ENCODE measurements at regions not wholly inside any gene's neighbourhood (a gene's known extent, or its start where the extent isn't known, plus 50 kb on each side); places are given as distances from the start of the nearest gene placed in this dataset.
A peak's percentile ranks its signal among the peaks of the same experiment; 100 is the strongest.

DNA sequence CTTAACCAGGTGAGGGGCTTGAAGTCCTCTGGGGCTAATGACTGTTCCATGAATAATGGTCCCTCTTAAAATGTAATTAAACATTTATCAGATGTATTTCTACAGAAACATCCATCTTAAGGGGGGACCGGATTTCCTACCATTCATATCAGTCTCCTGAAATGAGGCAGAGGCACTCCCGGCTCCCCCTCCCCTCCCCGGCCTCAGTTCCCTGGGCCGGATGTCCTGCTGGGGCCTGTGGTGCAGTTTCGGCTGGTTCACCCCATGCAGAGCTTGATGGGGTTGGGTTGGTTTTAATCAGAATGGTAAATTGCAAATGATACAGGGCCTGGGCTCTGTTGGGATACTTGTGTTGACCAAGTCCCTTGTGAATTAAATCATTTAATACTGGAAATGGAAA lies 349.4 kb downstream of the PREX1 start:
- Histone ChIP-seq H3K9me3 (replicated peaks; ENCODE audit: control insufficient read depth, insufficient read depth, low read length) (no peaks in the 10 kb centered on the region), H3K27me3 (replicated peaks in 1 of 2; ENCODE audit: control insufficient read depth in 2 of 2, insufficient read depth in 2 of 2, low read length in 1 of 2) (no peaks in the 10 kb centered on the region; a peak in 1 of 4 replicates), H3K79me2 (ENCODE audit: control insufficient read depth, insufficient read depth, low read length) (no peaks in the 10 kb centered on the region), H3K4me2 (ENCODE audit: control insufficient read depth, insufficient read depth) (peak overlapping the region; percentile 44; the same call in 1 of the 2 replicates), H3K36me3 (ENCODE audit: control insufficient read depth in 2 of 2, insufficient read depth in 2 of 2, low read length in 1 of 2) (no peaks in the 10 kb centered on the region), H3K27ac (ENCODE audit: control insufficient read depth, insufficient read depth) (no peak overlapping the region), H3K4me1 (ENCODE audit: control insufficient read depth, insufficient read depth, low read length) (peaks cover 18% of the 10 kb centered on the region), H4K20me1 (ENCODE audit: control insufficient read depth, insufficient read depth) (no peaks in the 10 kb centered on the region), H3K9ac (ENCODE audit: control insufficient read depth, insufficient read depth, low read length) (no peak overlapping the region), H3K4me3 (no peak overlapping the region), H2AFZ (ENCODE audit: control insufficient read depth, low read depth, low read length) (no peak overlapping the region)
- no TSS peak for BruUV-seq (replicated peaks)
- intact Hi-C loops (cut with micrococcal nuclease; ENCODE audit: unreplicated experiment), result no loop called here
- in situ Hi-C loops (cut with MboI), result no loop called here
- POLR2A ChIA-PET, result no interaction called here
- CTCF ChIA-PET, result interaction anchor here (1.6 kb wide), 1 partner anchor 142 kb away, joined by 6 read pairs; no protein-coding TSS in a partner anchor
- ATAC-seq (peak; percentile 58), FAIRE-seq (no peak), DNase-seq (ENCODE audit: low read depth, low spot score) (no peak)
- SMC1A ChIA-PET (ENCODE audit: uncharacterized antibody, unreplicated experiment), result interaction anchor here (1.1 to 1.3 kb wide), 4 partner anchors 10 to 118 kb away, joined by 3 read pairs; no protein-coding TSS in a partner anchor
- WGBS (ENCODE audit: insufficient coverage, insufficient replicate concordance, low lambda C conversion rate, missing lambda C conversion rate), result 1% methylated on average over 5 of the region's 5 CpGs
- RAD21 ChIA-PET (ENCODE audit: unreplicated experiment), result no interaction called here
- no peak for TF ChIP-seq E2F8 (IDR thresholded peaks at IDR 0.05; ENCODE audit: low read depth, partially characterized antibody)
- TF ChIP-seq BRCA1 (IDR thresholded peaks at IDR 0.05; ENCODE audit: low read depth, low read length), result no peak
- TF ChIP-seq MEF2A (IDR thresholded peaks at IDR 0.05; ENCODE audit: insufficient read depth, low read depth, low read length), result peak; percentile 63; the same call in 1 of the 2 replicates
- TF ChIP-seq, protein P1, sequence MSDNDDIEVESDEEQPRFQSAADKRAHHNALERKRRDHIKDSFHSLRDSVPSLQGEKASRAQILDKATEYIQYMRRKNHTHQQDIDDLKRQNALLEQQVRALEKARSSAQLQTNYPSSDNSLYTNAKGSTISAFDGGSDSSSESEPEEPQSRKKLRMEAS (IDR thresholded peaks at IDR 0.05; ENCODE audit: low read depth, low read length), result no peak
- peak in 1 of 2 experiments; percentile 20; a peak in 1 of 3 replicates for TF ChIP-seq EGR1 (IDR thresholded peaks at IDR 0.05; ENCODE audit: borderline replicate concordance in 1 of 2, low read depth in 2 of 2, low read length in 2 of 2)
- peak; percentile 59; the same call in 1 of the 2 replicates for TF ChIP-seq FOXM1 (IDR thresholded peaks at IDR 0.05; ENCODE audit: low read depth, low read length)
- TF ChIP-seq BCL11A (IDR thresholded peaks at IDR 0.05; ENCODE audit: low read depth, low read length), result peak; percentile 61
- TF ChIP-seq IRF4 (IDR thresholded peaks at IDR 0.05; ENCODE audit: low read depth, low read length), result peak; percentile 93
- no peak for TF ChIP-seq ATF7 (IDR thresholded peaks at IDR 0.05; ENCODE audit: low read depth)
- TF ChIP-seq IKZF2 (IDR thresholded peaks at IDR 0.05), result peak in 1 of 2 experiments; percentile 17; a peak in 1 of 4 replicates
- peak; percentile 57; the same call in 1 of the 2 replicates for TF ChIP-seq GABPA (IDR thresholded peaks at IDR 0.05; ENCODE audit: low read depth)
- peak in 1 of 2 experiments; percentile 94; a peak in 2 of 4 replicates for TF ChIP-seq ETV6 (conservative IDR thresholded peaks at IDR 0.05 in 1 of 2, IDR thresholded peaks at IDR 0.05 in 1 of 2; ENCODE audit: borderline replicate concordance in 1 of 2, low read depth in 1 of 2)
- peak; percentile 59; the same call in 1 of the 2 replicates for TF ChIP-seq ZBED1 (IDR thresholded peaks at IDR 0.05; ENCODE audit: borderline replicate concordance)
- no peak for TF ChIP-seq WRNIP1 (IDR thresholded peaks at IDR 0.05; ENCODE audit: borderline replicate concordance, low read depth, low read length)
- peak; percentile 98 for TF ChIP-seq JUNB (IDR thresholded peaks at IDR 0.05)
- peak; percentile 90 for TF ChIP-seq NFIC (IDR thresholded peaks at IDR 0.05; ENCODE audit: low read depth, low read length)
- TF ChIP-seq, protein P2, sequence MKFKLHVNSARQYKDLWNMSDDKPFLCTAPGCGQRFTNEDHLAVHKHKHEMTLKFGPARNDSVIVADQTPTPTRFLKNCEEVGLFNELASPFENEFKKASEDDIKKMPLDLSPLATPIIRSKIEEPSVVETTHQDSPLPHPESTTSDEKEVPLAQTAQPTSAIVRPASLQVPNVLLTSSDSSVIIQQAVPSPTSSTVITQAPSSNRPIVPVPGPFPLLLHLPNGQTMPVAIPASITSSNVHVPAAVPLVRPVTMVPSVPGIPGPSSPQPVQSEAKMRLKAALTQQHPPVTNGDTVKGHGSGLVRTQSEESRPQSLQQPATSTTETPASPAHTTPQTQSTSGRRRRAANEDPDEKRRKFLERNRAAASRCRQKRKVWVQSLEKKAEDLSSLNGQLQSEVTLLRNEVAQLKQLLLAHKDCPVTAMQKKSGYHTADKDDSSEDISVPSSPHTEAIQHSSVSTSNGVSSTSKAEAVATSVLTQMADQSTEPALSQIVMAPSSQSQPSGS (IDR thresholded peaks at IDR 0.05; ENCODE audit: low read length), result peak; percentile 59; the same call in 1 of the 2 replicates
- TF ChIP-seq BCL3 (IDR thresholded peaks at IDR 0.05; ENCODE audit: borderline replicate concordance, insufficient read depth, low read depth, low read length, poor library complexity, severe bottlenecking), result peak; percentile 75
- TF ChIP-seq SRF (IDR thresholded peaks at IDR 0.05; ENCODE audit: low read depth in 2 of 2, low read length in 2 of 2), result peak in 1 of 2 experiments; percentile 83; a peak in 2 of 4 replicates
- no peak for TF ChIP-seq CHD4 (IDR thresholded peaks at IDR 0.05)
